GM19023 (cell line): ENCODE measurements at regions not wholly inside any gene's neighbourhood (a gene's known extent, or its start where the extent isn't known, plus 50 kb on each side); places are given as distances from the start of the nearest gene placed in this dataset.
"Not testable (repeated sequence)": the region's sequence is repeated elsewhere in the genome, so short reads cannot be mapped to it uniquely, and the experiment has no call there.

Experiments used
- ATAC-seq: cut with Tn5 transposase; IDR thresholded peaks from one replicate; pipeline ENCODE4 v1.9.1; 2021; ENCODE audit warnings: mild to moderate bottlenecking, moderate library complexity; ENCODE audit not compliant: unreplicated experiment

GRCh38 chr10:90020506-90020905 is 319.1 kb downstream of the KIF20B start:
- no peak for ATAC-seq

- no peak for ATAC-seq
Measured at GRCh38 chr10:90023950-90024349, 322.6 kb downstream of the KIF20B start.

GRCh38 chr10:90028312-90028711 is 326.9 kb downstream of the KIF20B start:
- no peak for ATAC-seq

- ATAC-seq = no peak
Measured at GRCh38 chr10:90031776-90032175, 330.4 kb downstream of the KIF20B start.

- ATAC-seq = no peak
Measured at GRCh38 chr10:90032519-90032918, 331.1 kb downstream of the KIF20B start.

- not testable (repeated sequence) for ATAC-seq
Measured at GRCh38 chr10:90034862-90035261, 333.5 kb downstream of the KIF20B start.

GRCh38 chr10:90041585-90041984 is 340.2 kb downstream of the KIF20B start:
- ATAC-seq = no peak

- no peak for ATAC-seq
Measured at GRCh38 chr10:90042075-90042474, 340.7 kb downstream of the KIF20B start.

GRCh38 chr10:90047243-90047729 is 345.9 kb downstream of the KIF20B start:
- ATAC-seq = peak; percentile 78

GRCh38 chr10:90051053-90051452 is 349.7 kb downstream of the KIF20B start:
- peak; percentile 13 for ATAC-seq

- peak; percentile 43 for ATAC-seq
Measured at GRCh38 chr10:90051474-90051873, 350.1 kb downstream of the KIF20B start.

GRCh38 chr10:90062786-90063185 is 361.4 kb downstream of the KIF20B start:
- ATAC-seq = no peak

- no peak for ATAC-seq
Measured at GRCh38 chr10:90064295-90064694, 362.9 kb downstream of the KIF20B start.

GRCh38 chr10:90066435-90066834 is 365.0 kb downstream of the KIF20B start:
- ATAC-seq = no peak

GRCh38 chr10:90075995-90076394 is 374.6 kb downstream of the KIF20B start:
- no peak for ATAC-seq

- no peak for ATAC-seq
Measured at GRCh38 chr10:90079819-90080218, 378.4 kb downstream of the KIF20B start.

- ATAC-seq = not testable (repeated sequence)
Measured at GRCh38 chr10:90086606-90087190, 385.3 kb downstream of the KIF20B start.

GRCh38 chr10:90087197-90088023 is 386.0 kb downstream of the KIF20B start:
- ATAC-seq = peak; percentile 82

- ATAC-seq = no peak
Measured at GRCh38 chr10:90088024-90088317, 386.6 kb downstream of the KIF20B start.

GRCh38 chr10:90089719-90090118 is 388.3 kb downstream of the KIF20B start:
- no peak for ATAC-seq

- ATAC-seq = no peak
Measured at GRCh38 chr10:90096196-90096595, 394.8 kb downstream of the KIF20B start.

- not testable (repeated sequence) for ATAC-seq
Measured at GRCh38 chr10:90107581-90107980, 406.2 kb downstream of the KIF20B start.
